GM21423 (cell line): ENCODE measurements at regions not wholly inside any gene's neighbourhood (a gene's known extent, or its start where the extent isn't known, plus 50 kb on each side); places are given as distances from the start of the nearest gene placed in this dataset.
"Not testable (repeated sequence)": the region's sequence is repeated elsewhere in the genome, so short reads cannot be mapped to it uniquely, and the experiment has no call there.

ENCODE experiments used
- ATAC-seq: cut with Tn5 transposase; IDR thresholded peaks from one replicate; pipeline ENCODE4 v1.9.1; 2021; ENCODE audit warnings: mild to moderate bottlenecking, moderate library complexity; ENCODE audit not compliant: unreplicated experiment

- not testable (repeated sequence) for ATAC-seq
These were observed 1187.6 kb upstream of the AUTS2 start for GRCh38 chr7:68410693-68411092.

- ATAC-seq = no peak
These were observed 1186.5 kb upstream of the AUTS2 start for GRCh38 chr7:68411742-68412141.

GRCh38 chr7:68414631-68415425 lies 1183.4 kb upstream of the AUTS2 start:
- ATAC-seq = no peak

GRCh38 chr7:68417002-68417401 lies 1181.3 kb upstream of the AUTS2 start:
- no peak for ATAC-seq

- ATAC-seq = no peak
These were observed 1180.6 kb upstream of the AUTS2 start for GRCh38 chr7:68417659-68418058.

GRCh38 chr7:68420342-68421192 lies 1177.7 kb upstream of the AUTS2 start:
- no peak for ATAC-seq

GRCh38 chr7:68421712-68422111 lies 1176.6 kb upstream of the AUTS2 start:
- ATAC-seq = no peak

GRCh38 chr7:68422281-68422680 lies 1176.0 kb upstream of the AUTS2 start:
- ATAC-seq = no peak

GRCh38 chr7:68423356-68423755 lies 1174.9 kb upstream of the AUTS2 start:
- ATAC-seq = no peak

GRCh38 chr7:68424658-68425297 lies 1173.5 kb upstream of the AUTS2 start:
- no peak for ATAC-seq

GRCh38 chr7:68425377-68425776 lies 1172.9 kb upstream of the AUTS2 start:
- no peak for ATAC-seq

- no peak for ATAC-seq
These were observed 1168.7 kb upstream of the AUTS2 start for GRCh38 chr7:68429411-68430117.

- ATAC-seq = no peak
These were observed 1165.7 kb upstream of the AUTS2 start for GRCh38 chr7:68432585-68432984.

- no peak for ATAC-seq
These were observed 1164.7 kb upstream of the AUTS2 start for GRCh38 chr7:68433462-68434070.

- ATAC-seq = no peak
These were observed 1163.4 kb upstream of the AUTS2 start for GRCh38 chr7:68434857-68435256.

- no peak for ATAC-seq
These were observed 1160.3 kb upstream of the AUTS2 start for GRCh38 chr7:68438016-68438415.

- ATAC-seq = no peak
These were observed 1159.5 kb upstream of the AUTS2 start for GRCh38 chr7:68438811-68439210.

GRCh38 chr7:68439897-68440296 lies 1158.4 kb upstream of the AUTS2 start:
- no peak for ATAC-seq

- no peak for ATAC-seq
These were observed 1157.4 kb upstream of the AUTS2 start for GRCh38 chr7:68440866-68441265.

- no peak for ATAC-seq
These were observed 1156.6 kb upstream of the AUTS2 start for GRCh38 chr7:68441645-68442044.
